SK-N-SH (cell line): ENCODE measurements at regions not wholly inside any gene's neighbourhood (a gene's known extent, or its start where the extent isn't known, plus 50 kb on each side); places are given as distances from the start of the nearest gene placed in this dataset.

Experiments used
- CTCF ChIA-PET: fragments of 300-600, 350-600 bp; formaldehyde crosslinking; extraction: SDS; loops from one replicate; lab custom pipeline; 2021; lab: Yijun Ruan, JAX
- POLR2A ChIA-PET: fragments of 350-600 bp; sonication (Branson Sonifier 250); formaldehyde crosslinking; extraction: SDS; loops from one replicate; lab custom pipeline; 2020; ENCODE audit warnings: antibody characterized with exemption, inconsistent platforms; lab: Yijun Ruan, JAX
- DNase-seq: peaks from one replicate; pipeline ENCODE4 v3.0.0; 2012
- H2AFZ ChIP-seq: fragments of 200-600 bp; sonication (generic); 2 replicates; pipeline ENCODE4 v1.8.1; 2016; ENCODE audit warnings: antibody characterized with exemption, mild to moderate bottlenecking, low read depth
- H3F3A ChIP-seq: fragments of 200-600 bp; sonication (generic); replicated peaks from 2 replicates; pipeline ENCODE3; 2016; ENCODE audit warnings: antibody characterized with exemption, mild to moderate bottlenecking; ENCODE audit not compliant: insufficient read depth
- H3K27ac ChIP-seq, 2 experiments: fragments of 200-500 bp in 1 of 2; fragments of 200-600 bp in 1 of 2; sonication (Bioruptor generic) in 1 of 2; sonication (generic), shearing (Covaris generic) in 1 of 2; 2 replicates each; pipeline versions ENCODE4 v1.5.1 to v1.6.1; 2014 to 2016; ENCODE audit warnings: low read depth in 2 of 2, inconsistent platforms in 1 of 2, low read length in 1 of 2, mild to moderate bottlenecking in 1 of 2, mixed read lengths in 1 of 2
- H3K27me3 ChIP-seq: fragments of 200-600 bp; sonication (generic), shearing (Covaris generic); 2 replicates; pipeline ENCODE4 v1.6.1; 2016; ENCODE audit warnings: mixed run types; ENCODE audit not compliant: insufficient read depth
- H3K36me3 ChIP-seq, 2 experiments: fragments of 200-500 bp in 1 of 2; fragments of 200-600 bp in 1 of 2; sonication (Bioruptor generic) in 1 of 2; sonication (generic) in 1 of 2; replicated peaks in 1 of 2; 2 replicates each; pipeline versions ENCODE3 to v1.5.1; 2014 to 2016; ENCODE audit warnings: low read length in 1 of 2, mild to moderate bottlenecking in 1 of 2; ENCODE audit not compliant: insufficient read depth in 2 of 2, control insufficient read depth in 1 of 2
- H3K4me1 ChIP-seq, 2 experiments: fragments of 200-500 bp in 1 of 2; fragments of 200-600 bp in 1 of 2; sonication (Bioruptor generic) in 1 of 2; sonication (generic), shearing (Covaris generic) in 1 of 2; 2 replicates each; pipeline versions ENCODE4 v1.5.1 to v1.6.1; 2014 to 2016; ENCODE audit warnings: low read depth in 1 of 2, low read length in 1 of 2, mixed run types in 1 of 2; ENCODE audit not compliant: insufficient read depth in 2 of 2, control insufficient read depth in 1 of 2
- H3K4me2 ChIP-seq: fragments of 200-600 bp; sonication (generic), shearing (Covaris generic); 2 replicates; pipeline ENCODE4 v1.6.1; 2017; ENCODE audit warnings: mixed run types
- H3K4me3 ChIP-seq, 2 experiments: fragments of 200-500 bp in 1 of 2; fragments of 200-600 bp in 1 of 2; sonication (Bioruptor generic) in 1 of 2; sonication (generic), shearing (Covaris generic) in 1 of 2; 2 replicates each; pipeline versions ENCODE4 v1.5.1 to v1.8.1; 2014 to 2016; ENCODE audit warnings: low read depth in 2 of 2, inconsistent platforms in 1 of 2, low read length in 1 of 2, mild to moderate bottlenecking in 1 of 2, mixed read lengths in 1 of 2, moderate library complexity in 1 of 2
- H3K79me2 ChIP-seq: fragments of 200-600 bp; sonication (generic); 2 replicates; pipeline ENCODE4 v1.8.1; 2017; ENCODE audit warnings: mild to moderate bottlenecking; ENCODE audit not compliant: insufficient read depth
- H3K9ac ChIP-seq: fragments of 200-600 bp; sonication (generic); 2 replicates; pipeline ENCODE4 v1.6.1; 2017; ENCODE audit warnings: mixed run types
- H3K9me2 ChIP-seq: fragments of 200-600 bp; sonication (generic); 2 replicates; pipeline ENCODE4 v1.6.1; 2017; ENCODE audit warnings: mixed run types
- H3K9me3 ChIP-seq: fragments of 200-600 bp; sonication (generic); 2 replicates; pipeline ENCODE4 v1.6.1; 2017; ENCODE audit warnings: mixed run types, mild to moderate bottlenecking, moderate library complexity
- H4K20me1 ChIP-seq: fragments of 200-600 bp; sonication (generic); 2 replicates; pipeline ENCODE4 v1.6.1; 2017; ENCODE audit warnings: mild to moderate bottlenecking, mixed run types; ENCODE audit not compliant: insufficient read depth
- CTCF ChIP-seq: fragments of 200-600 bp; sonication (generic); IDR thresholded peaks from 2 replicates; pipeline ENCODE4 v1.6.1; 2017; ENCODE audit warnings: antibody characterized with exemption, mild to moderate bottlenecking, moderate library complexity
- ELF1 ChIP-seq: IDR thresholded peaks from 2 replicates; pipeline ENCODE4 v1.4.0; 2012
- EP300 ChIP-seq, 2 experiments: IDR thresholded peaks; 2 replicates each; pipeline versions ENCODE4 v1.4.0 to v1.6.1; 2012; ENCODE audit warnings: borderline replicate concordance in 1 of 2, low read depth in 1 of 2, low read length in 1 of 2
- EZH2phosphoT487 ChIP-seq: fragments of 200-600 bp; sonication (generic); IDR thresholded peaks from 2 replicates; pipeline ENCODE4 v1.6.1; 2017; ENCODE audit warnings: low read depth, mixed run types, mild to moderate bottlenecking, antibody characterized with exemption, moderate library complexity, borderline replicate concordance
- FOSL2 ChIP-seq: IDR thresholded peaks from 2 replicates; pipeline ENCODE4 v1.4.0; 2012; ENCODE audit warnings: low read depth, mild to moderate bottlenecking, moderate library complexity, borderline replicate concordance
- FOXM1 ChIP-seq: IDR thresholded peaks from 2 replicates; pipeline ENCODE4 v1.4.0; 2012; ENCODE audit warnings: low read depth, mild to moderate bottlenecking
- GABPA ChIP-seq: IDR thresholded peaks from 2 replicates; pipeline ENCODE4 v1.4.0; 2012; ENCODE audit warnings: low read depth, mild to moderate bottlenecking
- GATA2 ChIP-seq: sonication (generic); formaldehyde crosslinking; IDR thresholded peaks from 2 replicates; pipeline ENCODE4 v1.5.0; 2020; ENCODE audit warnings: mild to moderate bottlenecking, missing genetic modification reagents
- MEF2A ChIP-seq: IDR thresholded peaks from 2 replicates; pipeline ENCODE4 v1.4.0; 2012; ENCODE audit warnings: low read depth, borderline replicate concordance
- MXI1 ChIP-seq: IDR thresholded peaks from 2 replicates; pipeline ENCODE4 v1.6.1; 2012; ENCODE audit warnings: mild to moderate bottlenecking, low read depth, low read length, improper control_type of control experiment
- NFIC ChIP-seq: IDR thresholded peaks from 2 replicates; pipeline ENCODE4 v1.4.0; 2012; ENCODE audit warnings: borderline replicate concordance
- NRF1 ChIP-seq: IDR thresholded peaks from 2 replicates; pipeline ENCODE4 v1.6.1; 2012; ENCODE audit warnings: low read depth, mild to moderate bottlenecking, low read length
- POLR2AphosphoS5 ChIP-seq: IDR thresholded peaks from 2 replicates; pipeline ENCODE4 v1.6.1; 2012; ENCODE audit warnings: low read depth, low read length
- RAD21 ChIP-seq: IDR thresholded peaks from 2 replicates; pipeline ENCODE4 v1.6.1; 2012; ENCODE audit warnings: mild to moderate bottlenecking, low read length
- REST ChIP-seq: IDR thresholded peaks from 2 replicates; pipeline ENCODE4 v1.6.1; 2012; ENCODE audit warnings: mild to moderate bottlenecking, low read depth, low read length, moderate library complexity
- RXRA ChIP-seq: IDR thresholded peaks from 2 replicates; pipeline ENCODE4 v1.4.0; 2012; ENCODE audit warnings: low read depth, mild to moderate bottlenecking, borderline replicate concordance
- SIN3A ChIP-seq: IDR thresholded peaks from 2 replicates; pipeline ENCODE4 v1.6.1; 2012; ENCODE audit warnings: low read depth, mild to moderate bottlenecking, low read length, moderate library complexity, borderline replicate concordance
- TCF12 ChIP-seq: IDR thresholded peaks from 2 replicates; pipeline ENCODE4 v1.4.0; 2012
- TEAD4 ChIP-seq: IDR thresholded peaks from 2 replicates; pipeline ENCODE4 v1.4.0; 2012; ENCODE audit warnings: mild to moderate bottlenecking, borderline replicate concordance; ENCODE audit not compliant: insufficient read depth
- USF2 ChIP-seq: fragments of 150-350 bp; IDR thresholded peaks from 2 replicates; pipeline ENCODE4 v1.6.1; 2017; ENCODE audit warnings: antibody characterized with exemption, low read length, low read depth, borderline replicate concordance
- YY1 ChIP-seq: IDR thresholded peaks from 2 replicates; pipeline ENCODE4 v1.4.0; 2012; ENCODE audit warnings: low read depth, mild to moderate bottlenecking
- ZBTB33 ChIP-seq: IDR thresholded peaks from 2 replicates; pipeline ENCODE4 v1.4.0; 2012; ENCODE audit warnings: low read depth, borderline replicate concordance
- WGBS: methylation state at CpG from one replicate; pipeline ENCODE4 v1.1.6; 2017; ENCODE audit warnings: low lambda C conversion rate; 5-methylcytosine and 5-hydroxymethylcytosine counted together

GRCh38 chr1:216905781-216906180 is 182.6 kb upstream of the ESRRG start:
- H3K27ac ChIP-seq = no peak overlapping the region
- WGBS = 61% methylated on average over 4 of the region's 4 CpGs
- no peaks in the 10 kb centered on the region for H3K79me2 ChIP-seq
- ChIA-PET CTCF (no interaction called here), POLR2A (no interaction called here)
- DNase-seq = no peak
- H4K20me1 ChIP-seq = no peaks in the 10 kb centered on the region
- H3K9me3 ChIP-seq = no peaks in the 10 kb centered on the region
- no peak overlapping the region for H3K4me3 ChIP-seq
- no peak overlapping the region for H3K9ac ChIP-seq
- H3K27me3 ChIP-seq = no peaks in the 10 kb centered on the region
- no peaks in the 10 kb centered on the region for H3K4me1 ChIP-seq
- no peak overlapping the region for H3K4me2 ChIP-seq
- no peaks in the 10 kb centered on the region for H3K9me2 ChIP-seq
- TF ChIP-seq REST (no peak), RXRA (no peak), NRF1 (no peak), YY1 (no peak), RAD21 (no peak), TEAD4 (no peak), MXI1 (no peak), GATA2 (CRISPR knock-in tag) (no peak), USF2 (no peak), TCF12 (no peak), EP300 (IDR thresholded peaks at IDR 0.05; ENCODE audit: borderline replicate concordance in 1 of 2, low read depth in 1 of 2, low read length in 1 of 2) (no peak)
- H3K36me3 ChIP-seq = no peaks in the 10 kb centered on the region
- no peaks in the 10 kb centered on the region for H3F3A ChIP-seq
- H2AFZ ChIP-seq = no peak overlapping the region

- 86% methylated on average over 5 of the region's 5 CpGs for WGBS
- H3K79me2 ChIP-seq = no peaks in the 10 kb centered on the region
- POLR2A ChIA-PET = no interaction called here
These were observed 181.9 kb upstream of the ESRRG start for GRCh38 chr1:216905137-216905536.

More at GRCh38 chr1:216905137-216905536, 181.9 kb upstream of the ESRRG start:
- no peak for TF ChIP-seq SIN3A
- no peak for TF ChIP-seq MEF2A
- no peak for TF ChIP-seq GABPA
- TF ChIP-seq EZH2phosphoT487 = no peak
- no peak for TF ChIP-seq CTCF
- TF ChIP-seq ZBTB33 = no peak
- TF ChIP-seq FOSL2 = no peak
- no peak for TF ChIP-seq POLR2AphosphoS5
- TF ChIP-seq ELF1 = no peak
- TF ChIP-seq NFIC = no peak
- TF ChIP-seq EP300 (IDR thresholded peaks at IDR 0.05; ENCODE audit: borderline replicate concordance in 1 of 2, low read depth in 1 of 2, low read length in 1 of 2) = no peak
- no peak for TF ChIP-seq FOXM1
- H3K36me3 ChIP-seq = no peaks in the 10 kb centered on the region
- H3F3A ChIP-seq = no peaks in the 10 kb centered on the region
- H3K27me3 ChIP-seq = no peaks in the 10 kb centered on the region
- H3K4me2 ChIP-seq = no peak overlapping the region
- H3K4me3 ChIP-seq = no peak overlapping the region
- CTCF ChIA-PET = no interaction called here
- H4K20me1 ChIP-seq = no peaks in the 10 kb centered on the region
- H3K27ac ChIP-seq = no peak overlapping the region
- no peaks in the 10 kb centered on the region for H3K9me2 ChIP-seq
- H2AFZ ChIP-seq = no peak overlapping the region
- H3K9me3 ChIP-seq = no peaks in the 10 kb centered on the region
- DNase-seq = no peak
- no peak overlapping the region for H3K9ac ChIP-seq
- no peaks in the 10 kb centered on the region for H3K4me1 ChIP-seq
